ENCODE measurements at regions not wholly inside any gene's neighbourhood (a gene's known extent, or its start where the extent isn't known, plus 50 kb on each side); places are given as distances from the start of the nearest gene placed in this dataset.

DNA sequence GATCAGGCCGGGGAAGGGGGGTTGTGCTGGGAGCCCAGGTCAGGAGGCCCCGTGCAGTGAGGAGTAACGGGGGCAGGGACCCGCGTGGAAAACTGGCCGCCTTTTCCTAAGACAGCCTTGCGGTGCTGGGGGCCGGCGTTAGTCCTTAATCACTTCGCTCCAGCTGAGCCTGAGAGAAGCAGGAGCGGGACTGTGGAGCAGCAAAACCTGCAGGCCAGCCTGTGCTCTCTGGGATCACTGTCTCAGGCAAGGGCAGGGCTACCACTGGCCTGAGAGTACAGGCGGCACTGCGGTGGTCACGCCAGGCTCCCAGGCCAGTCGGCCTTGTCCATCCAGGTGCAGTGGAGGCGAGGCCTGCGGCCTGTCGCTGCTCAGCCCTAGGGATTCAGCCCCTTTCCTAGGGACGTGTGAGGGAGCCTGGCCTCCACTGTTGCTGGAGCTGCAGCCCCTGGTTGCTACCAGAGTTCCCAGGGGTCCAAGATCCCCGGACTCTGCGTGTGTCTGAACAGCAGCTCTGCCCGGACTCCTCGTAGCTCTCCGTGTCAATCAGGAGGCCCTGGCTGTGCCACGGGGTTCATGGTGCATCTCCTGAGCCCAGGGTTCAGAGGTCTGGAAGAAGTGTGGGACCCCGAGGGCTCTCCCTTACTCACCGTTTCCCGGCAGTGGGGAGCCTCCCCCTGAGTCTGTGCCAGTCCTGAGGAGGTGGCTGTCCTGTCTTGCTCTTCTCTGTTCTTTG is 2141.7 kb upstream of the TENM3 start:
- DNase-seq: no peak

GRCh38 chr4:180103794-180104193 is 2139.4 kb upstream of the TENM3 start:
- no peak for DNase-seq

DNA sequence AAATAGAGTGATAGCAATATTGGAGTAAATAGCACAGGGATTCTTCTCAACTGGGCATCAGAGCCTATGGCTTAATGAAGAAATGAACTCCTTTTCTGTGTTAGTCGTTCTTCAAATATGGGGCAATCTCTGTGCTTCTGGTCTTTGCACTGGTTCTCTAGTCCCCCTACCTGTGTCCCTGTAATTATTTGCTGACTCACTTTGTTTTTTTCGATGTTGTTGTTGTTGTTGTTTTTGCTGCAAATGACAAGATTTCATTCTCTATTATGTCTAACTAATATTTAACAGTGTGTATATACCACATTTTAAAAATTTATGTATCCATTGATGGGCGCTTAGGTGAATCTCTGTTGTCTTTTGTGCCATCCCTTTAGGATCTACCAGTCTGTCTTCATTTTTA is 2137.8 kb upstream of the TENM3 start:
- DNase-seq: no peak

DNA sequence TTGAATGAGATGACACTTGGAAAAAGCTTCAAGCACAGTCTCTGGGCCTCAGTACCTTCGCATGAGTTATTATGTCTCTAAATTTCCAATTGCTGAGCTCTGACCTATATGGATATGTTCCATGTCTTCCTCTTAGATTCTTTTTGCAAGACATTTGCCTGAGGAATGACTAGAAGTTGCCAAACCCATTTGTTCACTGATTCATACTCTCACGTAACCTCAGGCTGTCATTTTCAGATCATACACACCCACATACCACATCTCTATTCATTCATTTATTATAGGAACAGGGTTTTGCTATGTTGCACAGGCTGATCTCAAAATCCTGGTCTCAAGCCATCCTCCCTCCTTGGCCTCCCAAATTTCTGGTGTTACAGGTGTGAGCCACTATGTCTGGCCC is 2137.1 kb upstream of the TENM3 start:
- DNase-seq: no peak

DNA sequence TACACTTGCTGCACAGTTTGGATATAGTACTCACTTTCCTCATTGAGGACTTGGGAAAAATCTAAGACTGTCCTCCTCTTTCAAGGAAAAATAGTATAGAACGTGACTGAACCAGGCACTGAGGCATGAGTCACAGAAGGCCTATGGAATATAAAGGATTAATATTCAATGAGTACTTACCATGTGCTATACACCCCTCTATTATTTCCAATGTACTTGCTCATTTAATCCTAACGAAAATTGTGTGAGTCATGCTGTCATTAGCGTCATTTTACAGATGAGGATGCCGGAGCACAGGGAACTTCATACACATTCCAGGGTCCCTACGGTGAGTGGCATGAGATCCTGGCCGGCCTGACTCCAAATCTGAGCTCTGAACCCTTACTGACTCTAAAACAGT is 2136.2 kb upstream of the TENM3 start:
- no peak for DNase-seq

- DNase-seq: no peak
Measured at GRCh38 chr4:180116840-180117239, 2126.4 kb upstream of the TENM3 start.

DNA sequence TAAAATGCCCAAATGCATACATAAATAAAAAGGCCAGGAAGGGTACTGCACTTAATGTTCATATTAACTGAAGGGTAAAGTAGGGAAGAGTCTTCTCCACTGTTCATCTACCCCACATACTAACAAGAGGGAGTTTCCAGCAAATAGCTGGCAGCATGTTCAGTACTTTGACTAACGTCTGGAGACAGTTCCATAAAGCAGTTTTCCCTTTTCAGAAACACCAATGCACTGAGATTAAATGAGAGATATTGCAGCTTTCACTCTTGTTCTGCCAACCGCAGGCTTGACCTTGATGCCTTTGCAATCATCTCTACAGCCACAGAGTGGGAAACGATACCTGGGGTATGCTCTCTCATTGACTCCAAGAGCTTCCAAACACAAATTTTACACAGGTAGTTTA is 2123.1 kb upstream of the TENM3 start:
- no peak for DNase-seq

- no peak for DNase-seq
Measured at GRCh38 chr4:180134091-180134866, 2108.9 kb upstream of the TENM3 start.

DNA sequence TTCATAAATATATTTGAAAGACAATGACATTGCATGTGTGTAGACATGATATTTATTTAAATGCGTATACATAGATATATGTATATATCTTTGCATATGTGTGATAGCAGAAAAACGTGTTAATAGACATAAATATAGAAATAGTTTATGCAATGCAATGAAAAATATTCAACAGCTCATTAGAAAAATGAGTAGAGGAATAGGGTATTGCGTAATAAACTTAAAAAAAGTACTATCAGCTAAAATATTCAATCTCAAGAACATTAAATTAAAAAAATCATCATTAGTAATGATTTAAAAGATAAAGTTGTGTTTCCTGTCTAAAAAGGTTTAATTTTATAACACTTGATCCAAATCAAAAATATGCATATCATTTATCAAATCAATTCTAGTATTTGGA is 2101.5 kb upstream of the TENM3 start:
- no peak for DNase-seq

DNA sequence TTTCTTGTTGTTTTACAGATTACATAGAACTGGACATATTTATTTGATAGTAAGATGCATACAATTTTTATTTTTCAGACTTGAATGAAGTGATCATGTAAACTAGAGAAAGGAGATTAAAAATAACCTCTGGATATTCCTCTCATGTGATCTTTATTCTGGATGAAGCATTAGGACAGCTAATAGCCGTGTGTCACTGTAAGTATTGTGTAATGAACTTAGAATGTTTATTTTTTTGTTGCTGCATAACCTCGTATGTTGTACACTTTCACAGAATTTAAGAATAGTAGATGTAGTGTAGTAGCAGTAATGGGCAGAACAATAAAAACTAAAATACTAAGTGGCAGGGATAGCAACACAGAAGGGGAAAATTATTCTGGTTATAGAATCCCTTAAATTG is 2094.5 kb upstream of the TENM3 start:
- DNase-seq: no peak

- no peak for DNase-seq
Measured at GRCh38 chr4:180150818-180151217, 2092.4 kb upstream of the TENM3 start.

GRCh38 chr4:180152831-180153230 is 2090.4 kb upstream of the TENM3 start:
- no peak for DNase-seq

DNA sequence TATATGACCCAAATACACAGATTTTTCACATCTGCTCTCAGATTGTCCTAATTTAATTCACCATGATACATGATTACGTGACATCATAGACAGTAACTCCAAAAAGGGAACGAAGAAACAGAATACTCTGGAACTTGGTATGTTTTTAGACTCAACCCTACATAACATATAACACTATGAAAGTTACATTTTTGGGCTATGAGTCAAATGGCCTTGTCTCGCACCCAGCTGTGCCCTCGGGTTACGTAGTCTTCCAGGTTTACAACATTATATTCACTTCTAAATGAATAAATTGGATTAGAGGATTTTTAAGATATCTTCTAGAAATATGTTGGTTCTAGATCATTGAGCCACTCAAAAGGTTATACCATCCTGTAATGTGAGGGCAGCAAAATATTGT is 2089.6 kb upstream of the TENM3 start:
- no peak for DNase-seq

GRCh38 chr4:180156684-180157083 is 2086.5 kb upstream of the TENM3 start:
- no peak for DNase-seq

GRCh38 chr4:180160195-180160983 is 2082.8 kb upstream of the TENM3 start:
- no peak for DNase-seq

- no peak for DNase-seq
Measured at GRCh38 chr4:180164799-180165198, 2078.4 kb upstream of the TENM3 start.

DNA sequence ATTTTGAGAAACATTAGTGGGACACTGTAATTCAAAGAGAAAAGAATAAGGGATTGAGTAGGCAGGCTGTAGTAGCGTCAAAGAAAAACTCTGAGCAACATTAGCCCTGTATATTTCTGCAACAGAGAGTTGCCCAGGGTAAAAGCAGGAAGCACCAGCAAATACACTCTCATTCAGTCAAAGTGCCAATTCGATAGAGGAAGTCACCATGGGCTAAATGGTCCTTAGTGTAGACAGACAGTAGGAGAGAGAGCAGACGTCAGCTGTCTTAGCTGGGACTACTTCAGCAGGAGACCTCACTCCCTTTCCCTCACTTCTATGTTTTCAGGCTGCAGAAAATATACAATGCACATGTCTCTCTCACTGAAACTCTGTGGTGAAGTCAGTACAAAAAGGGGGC is 2073.8 kb upstream of the TENM3 start:
- DNase-seq: no peak

- no peak for DNase-seq
Measured at GRCh38 chr4:180169966-180170365, 2073.2 kb upstream of the TENM3 start.

DNA sequence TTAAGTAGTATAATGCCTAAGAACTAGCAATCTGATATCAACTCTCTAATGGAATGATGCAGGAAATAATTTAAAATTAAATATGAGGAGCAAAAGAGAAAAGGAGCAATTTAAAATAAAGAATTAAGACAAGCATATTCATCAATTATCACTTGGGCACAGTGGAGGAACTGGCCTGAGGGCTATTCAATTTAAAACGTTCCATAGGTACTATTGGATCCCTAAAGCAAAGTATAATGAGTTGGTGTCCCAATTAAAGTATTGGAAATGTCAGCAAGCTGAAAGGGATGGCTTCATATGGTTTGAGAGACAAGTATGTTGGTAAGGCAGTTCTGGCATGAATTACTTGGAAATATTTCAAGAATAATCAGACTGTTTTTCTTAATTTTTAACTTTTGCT is 2064.1 kb upstream of the TENM3 start:
- DNase-seq: no peak

GRCh38 chr4:180189666-180190065 is 2053.5 kb upstream of the TENM3 start:
- DNase-seq: no peak

DNA sequence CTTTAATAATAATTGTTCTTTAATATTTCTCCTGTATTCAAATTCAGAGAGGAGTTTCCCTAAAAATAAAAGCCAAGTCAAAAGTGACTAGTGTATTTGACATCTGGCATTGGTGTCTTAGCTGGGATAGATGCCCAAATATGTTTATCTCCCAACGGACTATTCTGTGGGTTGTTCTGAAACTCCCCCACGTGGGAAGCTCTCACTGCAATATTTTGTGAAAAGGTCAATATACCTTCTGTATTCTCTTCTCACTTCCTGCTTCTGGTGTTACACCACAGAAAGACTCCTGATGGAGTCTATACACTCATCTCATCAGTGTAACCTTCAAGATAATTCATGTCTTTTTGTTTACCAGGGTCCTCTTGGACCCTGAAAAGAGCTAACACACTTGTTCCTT is 2052.8 kb upstream of the TENM3 start:
- no peak for DNase-seq

DNA sequence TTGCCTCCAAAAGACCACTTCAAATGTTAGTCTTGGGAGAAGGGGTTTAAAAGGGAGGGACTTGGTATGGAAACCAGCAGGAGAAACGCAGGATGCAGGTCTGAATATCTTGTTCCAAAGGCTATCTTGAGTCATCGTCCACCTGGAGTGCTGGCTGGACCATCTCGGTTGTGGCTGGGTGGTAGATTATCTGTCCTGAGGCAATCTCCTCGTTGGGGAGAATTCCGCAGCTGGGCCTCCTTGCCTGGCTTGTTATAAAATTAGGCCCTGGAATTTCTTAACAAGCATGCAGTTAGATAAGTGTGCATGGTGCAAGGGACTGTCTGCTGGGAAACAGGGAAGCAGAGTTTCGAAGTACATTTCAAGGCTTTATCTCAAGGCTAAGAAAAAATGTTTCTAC is 2045.7 kb upstream of the TENM3 start:
- DNase-seq: no peak

DNA sequence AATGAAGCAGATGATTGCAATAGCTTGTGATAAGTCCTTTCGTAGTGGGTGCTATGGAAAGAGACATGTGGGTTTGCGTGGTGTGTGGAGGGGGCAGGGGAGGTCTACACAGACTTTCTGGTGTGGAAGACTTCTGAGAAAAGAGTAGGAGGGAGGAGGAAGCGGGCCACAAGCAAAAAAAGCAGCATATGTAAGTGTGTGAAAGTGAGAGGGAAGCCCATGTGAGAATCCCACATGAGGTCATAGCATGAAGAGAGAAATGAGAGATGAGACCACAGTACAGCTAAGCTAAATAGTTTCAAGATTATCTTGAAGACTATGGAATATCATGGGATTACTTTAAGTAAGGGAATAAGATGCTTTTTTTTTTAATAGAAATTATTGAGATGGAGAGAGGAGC is 2039.9 kb upstream of the TENM3 start:
- no peak for DNase-seq

DNA sequence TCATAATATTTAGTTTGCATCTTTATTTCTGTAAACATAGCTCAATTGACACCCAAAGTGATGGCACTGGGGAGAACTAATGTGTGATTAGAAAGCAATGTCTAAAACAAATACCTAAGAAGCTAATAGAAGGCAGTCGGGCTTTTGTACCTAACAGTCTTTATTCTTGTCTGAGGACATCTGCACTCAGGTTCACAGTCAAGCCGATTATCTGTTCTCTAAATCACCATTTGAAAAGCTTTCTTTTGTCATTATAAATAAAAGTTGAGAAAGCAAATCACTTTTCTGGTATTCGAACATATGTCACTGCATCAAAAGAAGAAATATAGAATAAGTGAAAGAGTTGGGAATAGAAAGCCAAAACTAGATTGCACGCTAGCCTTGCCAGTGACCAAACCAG is 2037.9 kb upstream of the TENM3 start:
- no peak for DNase-seq

All from NCI-H1436 treated with DMSO at 0.1 percent for 48 hours (cell line).